IMR-90 (cell line): ENCODE measurements at regions not wholly inside any gene's neighbourhood (a gene's known extent, or its start where the extent isn't known, plus 50 kb on each side); places are given as distances from the start of the nearest gene placed in this dataset.

ENCODE experiments used
- ATAC-seq: fragments of 200-7000 bp; cut with Tn5 transposase; 2 replicates; pipeline ENCODE4 v1.9.1; 2020; ENCODE audit warnings: low read depth, mild to moderate bottlenecking, moderate library complexity
- BruUV-seq: library from RNA; stranded (reverse); fragments of 400-500 nt; replicated peaks from 2 replicates; lab custom pipeline; 2021; lab: Mats Ljungman, UMichigan
- CTCF ChIA-PET: fragments of 300-600 bp; formaldehyde crosslinking; extraction: SDS; loops from one replicate; lab custom pipeline; 2021; ENCODE audit warnings: antibody characterized with exemption; lab: Yijun Ruan, JAX
- POLR2A ChIA-PET: fragments of 300-600 bp; sonication (Branson Sonifier 250); formaldehyde crosslinking; loops from one replicate; lab custom pipeline; 2022; ENCODE audit warnings: antibody characterized with exemption; ENCODE audit not compliant: unreplicated experiment; lab: Charles Lee
- DNase-seq: peaks from one replicate; pipeline ENCODE4 v3.0.0; 2013
- H2AFZ ChIP-seq: replicated peaks from 2 replicates; pipeline ENCODE3; 2013; ENCODE audit warnings: low read length, mild to moderate bottlenecking; ENCODE audit not compliant: poor library complexity
- H2AK5ac ChIP-seq: 2 replicates; pipeline ENCODE4 v1.6.1; 2013; ENCODE audit warnings: low read depth, low read length, inconsistent platforms
- H2AK9ac ChIP-seq: replicated peaks from 2 replicates; pipeline ENCODE3; 2013; ENCODE audit warnings: mild to moderate bottlenecking, low read depth, low read length, moderate library complexity; ENCODE audit not compliant: poor library complexity
- H2BK120ac ChIP-seq: 2 replicates; pipeline ENCODE4 v1.6.1; 2013; ENCODE audit warnings: low read depth, low read length, inconsistent platforms
- H2BK15ac ChIP-seq: 3 replicates; pipeline ENCODE4 v1.6.1; 2013; ENCODE audit warnings: low read depth, low read length, inconsistent platforms
- H2BK20ac ChIP-seq: 2 replicates; pipeline ENCODE4 v1.6.1; 2013; ENCODE audit warnings: low read depth, mild to moderate bottlenecking, inconsistent platforms, low read length, moderate library complexity
- H2BK5ac ChIP-seq: 2 replicates; pipeline ENCODE4 v1.6.1; 2013; ENCODE audit warnings: mild to moderate bottlenecking, low read depth, low read length, inconsistent platforms; ENCODE audit not compliant: poor library complexity, severe bottlenecking
- H3K14ac ChIP-seq: replicated peaks from 2 replicates; pipeline ENCODE4 v1.6.1; 2013; ENCODE audit warnings: low read depth, low read length, inconsistent platforms
- H3K18ac ChIP-seq: 2 replicates; pipeline ENCODE4 v1.6.1; 2013; ENCODE audit warnings: low read depth, low read length, control low read depth
- H3K23ac ChIP-seq: 2 replicates; pipeline ENCODE4 v1.6.1; 2013; ENCODE audit warnings: low read depth, low read length, inconsistent platforms
- H3K27ac ChIP-seq: 2 replicates; pipeline ENCODE4 v1.5.1; 2013; ENCODE audit warnings: mild to moderate bottlenecking, control low read depth, low read length; ENCODE audit not compliant: insufficient read depth
- H3K27me3 ChIP-seq: 2 replicates; pipeline ENCODE4 v1.6.1; 2013; ENCODE audit warnings: low read length; ENCODE audit not compliant: control insufficient read depth, insufficient read depth
- H3K36me3 ChIP-seq: 2 replicates; pipeline ENCODE4 v1.6.1; 2013; ENCODE audit warnings: low read length, mixed read lengths; ENCODE audit not compliant: control insufficient read depth, insufficient read depth
- H3K4ac ChIP-seq: 2 replicates; pipeline ENCODE4 v1.6.1; 2013; ENCODE audit warnings: low read depth, low read length, inconsistent platforms
- H3K4me1 ChIP-seq: 2 replicates; pipeline ENCODE4 v1.6.1; 2013; ENCODE audit warnings: low read length, mixed read lengths; ENCODE audit not compliant: control insufficient read depth, insufficient read depth
- H3K4me2 ChIP-seq: 2 replicates; pipeline ENCODE4 v1.6.1; 2013; ENCODE audit warnings: low read depth, mild to moderate bottlenecking, control low read depth, low read length, moderate library complexity
- H3K4me3 ChIP-seq: 2 replicates; pipeline ENCODE4 v1.5.1; 2013; ENCODE audit warnings: low read depth, mild to moderate bottlenecking, control low read depth, low read length, moderate library complexity; ENCODE audit not compliant: insufficient read depth
- H3K56ac ChIP-seq: 2 replicates; pipeline ENCODE4 v1.6.1; 2013; ENCODE audit warnings: low read length, inconsistent platforms; ENCODE audit not compliant: insufficient read depth; ENCODE audit errors: extremely low read depth
- H3K79me1 ChIP-seq, 2 experiments: 2 replicates each; pipeline ENCODE4 v1.6.1; 2013; ENCODE audit warnings: low read length in 2 of 2, inconsistent platforms in 1 of 2, low read depth in 1 of 2
- H3K9ac ChIP-seq: 2 replicates; pipeline ENCODE4 v1.6.1; 2013; ENCODE audit warnings: low read depth, low read length, control low read depth
- H3K9me1 ChIP-seq: 2 replicates; pipeline ENCODE4 v1.6.1; 2013; ENCODE audit warnings: low read length, inconsistent platforms; ENCODE audit not compliant: insufficient read depth
- H3K9me3 ChIP-seq: 2 replicates; pipeline ENCODE4 v1.6.1; 2013; ENCODE audit warnings: low read length; ENCODE audit not compliant: control insufficient read depth, insufficient read depth
- H4K20me1 ChIP-seq: 2 replicates; pipeline ENCODE4 v1.6.1; 2013; ENCODE audit warnings: low read length, inconsistent platforms; ENCODE audit not compliant: insufficient read depth
- H4K5ac ChIP-seq: 2 replicates; pipeline ENCODE4 v1.6.1; 2013; ENCODE audit warnings: mild to moderate bottlenecking, low read depth, low read length, control low read depth
- H4K8ac ChIP-seq, 2 experiments: 2 replicates each; pipeline ENCODE4 v1.6.1; 2013; ENCODE audit warnings: low read depth in 2 of 2, low read length in 2 of 2, control low read depth in 1 of 2, inconsistent platforms in 1 of 2
- H4K91ac ChIP-seq: 2 replicates; pipeline ENCODE4 v1.6.1; 2013; ENCODE audit warnings: low read depth, low read length, inconsistent platforms; ENCODE audit not compliant: insufficient read depth
- BHLHE40 ChIP-seq: fragments of 150-350 bp; IDR thresholded peaks from 2 replicates; pipeline ENCODE4 v1.6.1; 2016; ENCODE audit warnings: mild to moderate bottlenecking, low read depth, low read length
- ELK1 ChIP-seq: fragments of 150-350 bp; IDR thresholded peaks from 2 replicates; pipeline ENCODE4 v1.6.1; 2016; ENCODE audit warnings: low read depth, mild to moderate bottlenecking, low read length, moderate library complexity, borderline replicate concordance
- MAFK ChIP-seq: IDR thresholded peaks from 2 replicates; pipeline ENCODE4 v1.6.1; 2012; ENCODE audit warnings: low read depth, low read length, improper control_type of control experiment
- NFE2L2 ChIP-seq: fragments of 150-350 bp; IDR thresholded peaks from 2 replicates; pipeline ENCODE4 v1.6.1; 2016; ENCODE audit warnings: low read depth, mild to moderate bottlenecking, low read length
- RAD21 ChIP-seq: IDR thresholded peaks from 2 replicates; pipeline ENCODE4 v1.6.1; 2012; ENCODE audit warnings: low read length, improper control_type of control experiment
- USF2 ChIP-seq: fragments of 150-350 bp; IDR thresholded peaks from 2 replicates; pipeline ENCODE4 v1.6.1; 2017; ENCODE audit warnings: mild to moderate bottlenecking, antibody characterized with exemption, low read length, low read depth
- WGBS, 2 experiments: methylation state at CpG; one replicate each; pipeline versions ENCODE4 v1.1.5 to v1.1.7; 2013; ENCODE audit warnings: missing lambda C conversion rate in 2 of 2; ENCODE audit not compliant: insufficient read length in 1 of 2; ENCODE audit errors: extremely low coverage in 2 of 2; 5-methylcytosine and 5-hydroxymethylcytosine counted together
- dilution Hi-C: fragments of 300-500 bp; cut with HindIII; formaldehyde crosslinking; loops from one replicate; pipeline ENCODE4 v1.14.3; 2018; ENCODE audit warnings: low sequenced_read_pairs; ENCODE audit not compliant: unreplicated experiment
- in situ Hi-C: fragments of 300-500 bp; cut with MboI; formaldehyde crosslinking; loops from 3 replicates; pipeline ENCODE4 v1.14.3; 2019; ENCODE audit warnings: low sequenced_read_pairs, inconsistent platforms, mixed read lengths
- intact Hi-C: fragments of 100-400 bp; cut with micrococcal nuclease; formaldehyde crosslinking; loops from 2 replicates; pipeline ENCODE4 v1.10.0; 2022

- Histone ChIP-seq H3K4ac (no peak overlapping the region), H3K14ac (no peak overlapping the region), H2AK9ac (no peak overlapping the region), H3K23ac (no peak overlapping the region), H2BK20ac (no peak overlapping the region), H3K27ac (no peak overlapping the region), H2BK120ac (no peak overlapping the region), H3K79me1 (no peaks in the 10 kb centered on the region), H2AK5ac (no peak overlapping the region), H3K18ac (no peak overlapping the region), H3K9me3 (peaks cover 17% of the 10 kb centered on the region), H3K27me3 (no peaks in the 10 kb centered on the region), H3K4me3 (no peak overlapping the region), H4K20me1 (no peaks in the 10 kb centered on the region), H2BK5ac (no peak overlapping the region), H2AFZ (no peak overlapping the region), H3K4me2 (no peak overlapping the region), H3K9ac (no peak overlapping the region), H3K36me3 (no peaks in the 10 kb centered on the region), H2BK15ac (no peak overlapping the region), H3K56ac (no peak overlapping the region), H3K4me1 (no peaks in the 10 kb centered on the region), H4K5ac (no peak overlapping the region), H4K8ac (no peak overlapping the region), H3K9me1 (no peaks in the 10 kb centered on the region), H4K91ac (no peak overlapping the region)
- BruUV-seq: no TSS peak
- DNase-seq (no peak), ATAC-seq (no peak)
- dilution Hi-C loops (no loop called here), in situ Hi-C loops (no loop called here), intact Hi-C loops (no loop called here)
- TF ChIP-seq ELK1 (no peak), USF2 (no peak), BHLHE40 (no peak), MAFK (no peak), NFE2L2 (no peak), RAD21 (no peak)
- ChIA-PET CTCF (no interaction called here), POLR2A (no interaction called here)
- WGBS, 2 experiments: 60% methylated on average over 1 of the region's 3 CpGs; no CpG with 5 or more reads in 1 of the 2 experiments
Observed at GRCh38 chr2:41498781-41499180, 549.0 kb upstream of the PKDCC start.
